Stimulated activated CD4-positive, alpha-beta T cell treated with anti-CD3 and anti-CD28 coated beads, Interleukin-12 subunit alpha, Interleukin-12 subunit beta, amount 100 ng/mL, for 48 hours (primary cell): ENCODE measurements at regions not wholly inside any gene's neighbourhood (a gene's known extent, or its start where the extent isn't known, plus 50 kb on each side); places are given as distances from the start of the nearest gene placed in this dataset.

Experiments
- DNase-seq, 3 donors: peaks; one replicate each; pipeline ENCODE4 v3.0.0-alpha.2; 2020; ENCODE audit warnings: low read depth in 2 of 3, low spot score in 1 of 3

- no peak for DNase-seq
Observed at GRCh38 chr3:66133050-66133757, 87.6 kb upstream of the SLC25A26 start.

- DNase-seq, result no peak
Observed at GRCh38 chr3:66128623-66129022, 89.9 kb upstream of the MAGI1 start.

DNA sequence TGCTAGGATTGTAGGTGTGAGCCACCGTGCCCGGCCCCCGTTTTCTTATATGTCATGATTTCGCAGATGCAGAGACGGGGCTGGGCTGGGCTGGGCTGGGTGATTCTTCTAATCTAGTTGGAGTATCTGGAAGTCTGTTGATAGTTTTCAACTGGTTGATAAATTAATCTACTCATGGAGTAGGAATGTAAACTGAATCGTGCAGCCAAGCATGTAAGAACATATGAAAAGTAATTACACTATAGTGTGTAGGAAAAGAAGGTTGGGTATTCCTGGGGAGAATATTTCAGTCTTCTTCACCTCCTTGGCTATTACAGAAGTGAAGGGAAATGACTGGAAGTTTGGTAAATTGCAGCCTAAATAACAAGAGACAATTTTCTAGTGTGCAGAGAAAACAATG lies 82.6 kb upstream of the MAGI1 start:
- no peak for DNase-seq

DNA sequence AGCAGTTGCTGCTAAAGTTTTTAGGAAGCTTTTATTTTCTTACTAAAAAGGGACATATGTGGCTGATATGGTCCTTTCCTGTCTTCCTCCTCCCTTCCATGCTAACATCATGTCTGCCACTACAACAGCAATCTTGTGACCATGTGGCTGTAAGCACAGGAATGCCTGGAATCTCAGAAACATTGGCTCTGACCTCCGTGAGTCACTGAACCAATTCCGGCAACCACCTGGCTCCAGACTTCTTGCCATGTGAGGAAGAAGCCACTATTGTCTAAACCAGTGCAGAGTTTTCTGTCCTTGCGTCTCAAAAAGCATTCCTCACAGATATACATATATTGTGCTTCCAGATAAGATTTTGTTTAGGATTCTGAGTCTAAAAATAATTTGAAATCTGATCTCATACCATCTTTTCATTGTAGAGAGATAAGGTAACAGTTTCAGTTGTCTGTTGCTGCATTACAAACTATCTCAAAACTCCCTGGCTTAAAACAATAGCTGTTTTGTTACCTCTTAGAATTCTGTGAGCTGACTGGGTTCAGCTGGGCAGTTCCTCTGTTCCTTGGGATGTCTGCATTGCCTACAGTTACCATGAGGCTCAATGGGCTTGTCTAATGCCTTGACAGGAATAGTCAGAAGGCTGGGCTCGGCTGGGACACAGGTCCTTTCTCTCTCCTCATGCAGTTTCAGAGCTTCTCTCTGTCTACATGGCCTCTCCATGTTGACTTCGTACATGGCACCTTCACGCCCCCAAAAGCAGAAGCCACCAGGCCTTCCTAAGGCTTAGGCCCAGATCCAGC lies 77.3 kb upstream of the MAGI1 start:
- no peak for DNase-seq

GRCh38 chr3:66113542-66113941 lies 74.8 kb upstream of the MAGI1 start:
- no peak for DNase-seq

DNA sequence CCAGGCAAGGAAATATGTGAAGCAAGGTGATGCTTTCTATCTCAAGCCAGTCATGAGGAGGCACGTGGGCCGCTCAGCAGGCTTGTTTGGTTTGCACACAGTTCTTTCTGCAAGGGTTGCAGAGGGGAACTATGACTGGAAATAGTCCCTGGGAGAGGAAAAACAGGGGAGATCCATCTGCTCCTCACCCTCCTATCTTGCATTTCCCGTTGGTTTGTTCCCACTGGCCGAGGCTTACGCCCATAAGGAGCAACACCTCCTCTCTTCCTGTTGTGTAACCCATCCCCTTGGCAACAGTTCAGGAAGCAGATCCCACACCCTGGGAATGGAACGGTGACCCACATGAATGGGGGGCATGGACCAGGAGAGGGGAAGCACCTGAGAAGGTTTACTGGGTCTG lies 72.1 kb upstream of the MAGI1 start:
- DNase-seq, result no peak

GRCh38 chr3:66107855-66108254 lies 69.1 kb upstream of the MAGI1 start:
- no peak for DNase-seq

- DNase-seq, result no peak
Observed at GRCh38 chr3:66106788-66107187, 68.1 kb upstream of the MAGI1 start.

DNA sequence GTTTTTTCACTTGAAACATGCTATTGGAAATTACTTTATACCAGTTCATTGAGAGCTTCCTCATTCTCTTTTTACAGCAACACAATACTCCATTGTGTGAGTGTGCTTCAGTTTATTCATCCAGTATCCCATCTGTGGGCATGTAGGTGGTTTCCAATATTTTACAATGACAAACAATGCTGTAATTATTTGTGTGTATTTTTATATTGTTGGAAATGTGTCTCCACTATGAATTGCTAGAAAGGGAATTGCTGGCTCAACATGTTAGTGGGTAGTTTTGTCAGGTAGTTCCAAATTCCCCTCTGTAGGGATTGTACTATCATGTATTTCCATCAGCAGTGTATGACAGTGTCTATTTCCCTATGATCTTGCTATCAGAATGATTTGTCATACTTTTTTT lies 65.8 kb upstream of the MAGI1 start:
- no peak for DNase-seq

DNA sequence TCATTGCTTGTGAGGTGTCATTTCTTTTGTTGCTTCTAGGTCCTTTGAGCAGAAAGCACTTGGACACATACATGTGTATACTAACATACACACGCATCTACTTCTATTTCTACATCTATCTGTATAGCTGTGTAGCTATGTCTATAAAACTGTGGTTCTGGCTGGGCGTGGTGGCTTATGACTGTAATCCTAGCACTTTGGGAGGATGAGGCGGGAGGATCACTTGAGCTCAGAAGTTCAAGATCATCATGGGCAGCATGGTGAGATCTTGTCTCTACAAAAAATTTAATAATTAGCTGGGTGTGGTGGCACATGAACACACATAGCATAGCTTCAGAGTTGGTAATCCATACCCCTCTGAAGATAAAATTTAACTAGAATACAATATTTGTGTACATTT lies 65.0 kb upstream of the MAGI1 start:
- no peak for DNase-seq

GRCh38 chr3:66101901-66102300 lies 63.2 kb upstream of the MAGI1 start:
- no peak for DNase-seq

GRCh38 chr3:66099541-66100065 lies 60.9 kb upstream of the MAGI1 start:
- no peak for DNase-seq

DNA sequence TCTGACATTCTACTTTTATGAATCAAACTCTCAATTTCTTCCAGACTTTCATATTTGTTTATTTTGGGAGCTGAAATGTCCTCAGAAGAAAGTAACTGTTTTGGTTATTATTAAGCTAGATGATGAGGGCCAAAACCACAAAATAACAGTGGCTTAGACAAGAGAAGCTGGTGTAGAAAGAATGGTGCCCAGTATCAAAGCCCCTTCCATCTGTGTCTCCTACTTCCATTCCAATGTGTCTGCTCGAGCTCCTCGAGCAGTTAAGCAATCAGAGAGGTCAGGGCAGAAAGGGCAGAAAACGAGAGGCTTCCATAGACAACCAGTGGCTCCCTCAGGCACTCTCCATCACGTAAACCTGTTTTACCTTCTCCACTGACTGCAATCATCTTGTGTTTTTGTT lies 59.7 kb upstream of the MAGI1 start:
- DNase-seq, result no peak

DNA sequence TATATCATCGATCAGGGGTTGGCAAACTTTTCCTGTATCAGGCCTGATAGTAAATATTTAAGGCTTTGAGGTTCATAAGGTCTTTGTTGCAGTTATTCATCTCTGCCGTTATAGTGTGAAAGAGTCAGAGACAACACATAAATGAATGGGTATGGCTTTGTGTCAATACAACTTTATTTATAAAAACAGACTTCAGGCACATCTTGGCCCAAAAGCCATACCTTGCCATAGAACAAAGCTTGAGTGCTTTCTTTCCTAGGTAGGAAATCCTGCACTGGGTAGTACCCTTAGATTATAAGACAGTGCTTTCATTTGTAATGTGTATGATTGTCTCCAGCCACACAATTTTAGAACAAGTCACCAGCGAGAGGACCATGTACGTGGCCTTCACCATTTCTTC lies 58.9 kb upstream of the MAGI1 start:
- DNase-seq, result no peak

- DNase-seq, result no peak
Observed at GRCh38 chr3:66095295-66096001, 56.7 kb upstream of the MAGI1 start.

- DNase-seq, result no peak
Observed at GRCh38 chr3:66093981-66094380, 55.3 kb upstream of the MAGI1 start.

DNA sequence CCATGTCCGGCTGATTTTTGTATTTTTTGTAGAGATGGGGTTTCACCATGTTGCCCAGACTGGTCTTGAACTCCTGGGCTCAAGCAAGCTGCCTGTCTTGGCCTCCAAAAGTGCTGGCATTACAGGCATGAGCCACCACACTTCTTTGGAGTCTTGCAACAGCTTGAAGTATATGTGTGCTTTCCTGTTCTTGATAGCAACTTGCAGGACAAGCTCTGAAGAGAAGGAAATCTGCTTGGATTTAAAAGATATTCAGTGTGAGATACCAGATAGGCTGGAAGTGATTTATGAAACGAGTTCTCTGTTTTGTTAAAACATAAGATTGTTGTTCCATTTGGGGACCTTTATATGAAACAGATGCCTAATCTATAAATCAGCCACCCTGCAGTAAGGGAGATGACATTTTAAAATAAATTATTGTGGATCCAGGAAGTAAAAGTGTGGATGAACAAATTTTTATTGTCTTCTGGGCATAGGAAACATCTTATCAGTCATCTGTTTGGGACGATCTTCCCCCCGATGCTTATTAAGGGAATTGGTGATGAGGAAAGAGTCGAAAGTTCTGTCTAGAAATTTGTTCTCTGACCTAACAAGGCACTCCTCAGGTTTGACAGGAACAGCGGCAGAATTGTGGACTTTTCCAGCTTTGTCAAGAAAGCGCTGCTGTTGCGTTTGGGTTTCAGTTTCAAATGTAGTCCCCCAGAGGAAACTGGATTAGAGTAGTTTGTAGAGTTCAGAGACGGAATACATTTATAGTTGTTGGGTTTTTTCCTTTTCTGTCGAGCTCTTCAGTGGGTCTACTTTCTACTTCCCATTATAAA lies 53.7 kb upstream of the MAGI1 start:
- no peak for DNase-seq
